Endothelial cell of umbilical vein (primary cell): ENCODE measurements at regions not wholly inside any gene's neighbourhood (a gene's known extent, or its start where the extent isn't known, plus 50 kb on each side); places are given as distances from the start of the nearest gene placed in this dataset.

Source experiments
- BruUV-seq: library from RNA; stranded (reverse); fragments of 400-500 nt; replicated peaks from 2 replicates; lab custom pipeline; 2021; lab: Mats Ljungman, UMichigan
- CTCF ChIA-PET: fragments of 300-600, 350-600 bp; sonication (Branson Sonifier 250); formaldehyde crosslinking; loops from one replicate; lab custom pipeline; 2021; ENCODE audit warnings: antibody characterized with exemption, inconsistent platforms; lab: Charles Lee
- POLR2A ChIA-PET: fragments of 300-600, 350-600 bp; sonication (Branson Sonifier 250); formaldehyde crosslinking; loops from one replicate; lab custom pipeline; 2021; ENCODE audit warnings: antibody characterized with exemption, inconsistent platforms; lab: Charles Lee
- DNase-seq: peaks from one replicate; pipeline ENCODE4 v3.0.0-alpha.2; 2011; ENCODE audit warnings: low read depth, low spot score
- FAIRE-seq: peaks from 2 replicates; lab custom pipeline; 2011; peaks lifted over from hg19 to GRCh38; lab: Jason Lieb, UNC
- H2AFZ ChIP-seq: 2 replicates; pipeline ENCODE4 v1.6.0; 2012; ENCODE audit warnings: low read depth, low read length, control low read depth, inconsistent platforms
- H3K27ac ChIP-seq: 2 replicates; pipeline ENCODE4 v1.5.1; 2011; ENCODE audit warnings: low read depth, mild to moderate bottlenecking, control low read depth, low read length, moderate library complexity; ENCODE audit not compliant: insufficient read depth
- H3K27me3 ChIP-seq, 2 experiments: 2 replicates each; pipeline versions ENCODE4 v1.6.0 to v1.6.1; 2011; ENCODE audit warnings: low read length in 2 of 2, mixed read lengths in 1 of 2; ENCODE audit not compliant: control insufficient read depth in 2 of 2, insufficient read depth in 2 of 2
- H3K36me3 ChIP-seq, 2 experiments: 2 replicates in 1 of 2; 3 replicates in 1 of 2; pipeline ENCODE4 v1.5.1; 2011; ENCODE audit warnings: low read length in 2 of 2, mild to moderate bottlenecking in 1 of 2, moderate library complexity in 1 of 2; ENCODE audit not compliant: control insufficient read depth in 2 of 2, insufficient read depth in 2 of 2; ENCODE audit errors: extremely low read depth in 1 of 2
- H3K4me1 ChIP-seq: 3 replicates; pipeline ENCODE4 v1.5.1; 2011; ENCODE audit warnings: mild to moderate bottlenecking, low read length; ENCODE audit not compliant: control insufficient read depth, insufficient read depth; ENCODE audit errors: extremely low read depth
- H3K4me2 ChIP-seq: 2 replicates; pipeline ENCODE4 v1.6.1; 2011; ENCODE audit warnings: low read length, control low read depth, mixed read lengths; ENCODE audit not compliant: insufficient read depth
- H3K4me3 ChIP-seq, 3 experiments: fragments of 200-600 bp in 1 of 3; sonication (generic), shearing (Covaris generic) in 1 of 3; replicated peaks in 1 of 3; 2 replicates each; pipeline ENCODE4 v1.5.1; 2011 to 2016; ENCODE audit warnings: control low read depth in 3 of 3, low read length in 3 of 3, mild to moderate bottlenecking in 2 of 3, inconsistent platforms in 1 of 3, low read depth in 1 of 3, moderate library complexity in 1 of 3; ENCODE audit not compliant: insufficient read depth in 1 of 3
- H3K79me2 ChIP-seq: 2 replicates; pipeline ENCODE4 v1.6.0; 2012; ENCODE audit warnings: low read length, inconsistent platforms; ENCODE audit not compliant: control insufficient read depth, insufficient read depth
- H3K9ac ChIP-seq: replicated peaks from 2 replicates; pipeline ENCODE3; 2011; ENCODE audit warnings: low read length, control low read depth; ENCODE audit not compliant: insufficient read depth; ENCODE audit errors: extremely low read depth
- H3K9me1 ChIP-seq: replicated peaks from 3 replicates; pipeline ENCODE4 v1.6.0; 2011; ENCODE audit warnings: mild to moderate bottlenecking, low read length; ENCODE audit not compliant: control insufficient read depth, insufficient read depth; ENCODE audit errors: extremely low read depth
- H3K9me3 ChIP-seq: replicated peaks from 2 replicates; pipeline ENCODE4 v1.5.1; 2012; ENCODE audit warnings: low read length, inconsistent platforms; ENCODE audit not compliant: control insufficient read depth, insufficient read depth
- H4K20me1 ChIP-seq: replicated peaks from 2 replicates; pipeline ENCODE3; 2011; ENCODE audit warnings: mild to moderate bottlenecking, low read length; ENCODE audit not compliant: control insufficient read depth, insufficient read depth; ENCODE audit errors: extremely low read depth
- EZH2 ChIP-seq: IDR thresholded peaks from 2 replicates; pipeline ENCODE4 v1.6.1; 2012; ENCODE audit warnings: borderline replicate concordance, low read depth, mild to moderate bottlenecking, moderate library complexity, low read length, inconsistent platforms; ENCODE audit not compliant: severe bottlenecking
- FOS ChIP-seq: IDR thresholded peaks from 2 replicates; pipeline ENCODE4 v1.6.1; 2011; ENCODE audit warnings: mild to moderate bottlenecking, low read length, moderate library complexity, borderline replicate concordance; ENCODE audit not compliant: insufficient read depth
- GATA2 ChIP-seq: IDR thresholded peaks from 2 replicates; pipeline ENCODE4 v1.7.0; 2011; ENCODE audit warnings: low read depth, mild to moderate bottlenecking, moderate library complexity, mixed read lengths, low read length; ENCODE audit not compliant: insufficient read length, insufficient read depth
- JUN ChIP-seq: IDR thresholded peaks from 2 replicates; pipeline ENCODE4 v1.6.1; 2011; ENCODE audit warnings: borderline replicate concordance, low read depth; ENCODE audit not compliant: insufficient read length, insufficient read depth
- MYC ChIP-seq: IDR thresholded peaks from one replicate; pipeline ENCODE4 v1.6.1; 2011; ENCODE audit warnings: mild to moderate bottlenecking, low read depth, low read length
- POLR2A ChIP-seq: IDR thresholded peaks from 2 replicates; pipeline ENCODE4 v1.6.1; 2012; ENCODE audit warnings: low read depth, mild to moderate bottlenecking, control low read depth, low read length
- POLR2AphosphoS5 ChIP-seq: IDR thresholded peaks from 2 replicates; pipeline ENCODE4 v1.6.1; 2012; ENCODE audit warnings: low read depth, mild to moderate bottlenecking, control low read depth, low read length, moderate library complexity; ENCODE audit not compliant: insufficient read depth
- dilution Hi-C: fragments of 300-500 bp; cut with MboI; formaldehyde crosslinking; loops from one replicate; pipeline ENCODE4 v1.15.0; 2019; ENCODE audit warnings: low sequenced_read_pairs; ENCODE audit not compliant: extremely low pct_ligation_motif_present
- intact Hi-C: fragments of 100-400 bp; cut with micrococcal nuclease; formaldehyde crosslinking; loops from one replicate; pipeline ENCODE4 v1.10.0; 2022
- TF ChIP-seq, protein P1 (sequence below), 2 donors: IDR thresholded peaks; 1 replicate in 1 of 2; 2 replicates in 1 of 2; pipeline ENCODE4 v1.5.1; 2011; ENCODE audit warnings: low read length in 2 of 2, mild to moderate bottlenecking in 2 of 2, moderate library complexity in 2 of 2, control low read depth in 1 of 2, inconsistent platforms in 1 of 2, low read depth in 1 of 2; ENCODE audit not compliant: insufficient read depth in 1 of 2; ENCODE audit errors: extremely low read depth in 1 of 2
- TF ChIP-seq, protein P2 (sequence below): IDR thresholded peaks from 2 replicates; pipeline ENCODE4 v1.6.1; 2011; ENCODE audit not compliant: insufficient read depth, insufficient read length

GRCh38 chr9:118156846-118157245 is 452.6 kb downstream of the TLR4 start:
- ChIA-PET POLR2A (no interaction called here), CTCF (interaction anchor here (0.8 kb wide), 1 partner anchor 432 kb away, joined by 3 read pairs; no protein-coding TSS in a partner anchor)
- intact Hi-C loops (no loop called here), dilution Hi-C loops (no loop called here)
- no peaks in the 10 kb centered on the region for H3K4me1 ChIP-seq
- BruUV-seq = no TSS peak
- H3K79me2 ChIP-seq = no peaks in the 10 kb centered on the region
- no peaks in the 10 kb centered on the region for H3K9me1 ChIP-seq
- H4K20me1 ChIP-seq = no peaks in the 10 kb centered on the region
- no peak overlapping the region for H2AFZ ChIP-seq
- TF ChIP-seq EZH2 (no peak), POLR2A (no peak), GATA2 (no peak), JUN (no peak), POLR2AphosphoS5 (no peak), FOS (no peak), MYC (no peak)
- TF ChIP-seq, protein P1, sequence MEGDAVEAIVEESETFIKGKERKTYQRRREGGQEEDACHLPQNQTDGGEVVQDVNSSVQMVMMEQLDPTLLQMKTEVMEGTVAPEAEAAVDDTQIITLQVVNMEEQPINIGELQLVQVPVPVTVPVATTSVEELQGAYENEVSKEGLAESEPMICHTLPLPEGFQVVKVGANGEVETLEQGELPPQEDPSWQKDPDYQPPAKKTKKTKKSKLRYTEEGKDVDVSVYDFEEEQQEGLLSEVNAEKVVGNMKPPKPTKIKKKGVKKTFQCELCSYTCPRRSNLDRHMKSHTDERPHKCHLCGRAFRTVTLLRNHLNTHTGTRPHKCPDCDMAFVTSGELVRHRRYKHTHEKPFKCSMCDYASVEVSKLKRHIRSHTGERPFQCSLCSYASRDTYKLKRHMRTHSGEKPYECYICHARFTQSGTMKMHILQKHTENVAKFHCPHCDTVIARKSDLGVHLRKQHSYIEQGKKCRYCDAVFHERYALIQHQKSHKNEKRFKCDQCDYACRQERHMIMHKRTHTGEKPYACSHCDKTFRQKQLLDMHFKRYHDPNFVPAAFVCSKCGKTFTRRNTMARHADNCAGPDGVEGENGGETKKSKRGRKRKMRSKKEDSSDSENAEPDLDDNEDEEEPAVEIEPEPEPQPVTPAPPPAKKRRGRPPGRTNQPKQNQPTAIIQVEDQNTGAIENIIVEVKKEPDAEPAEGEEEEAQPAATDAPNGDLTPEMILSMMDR (IDR thresholded peaks at IDR 0.05; ENCODE audit: extremely low read depth in 1 of 2, insufficient read depth in 1 of 2, low read depth in 1 of 2, low read length in 2 of 2) = no peak
- TF ChIP-seq, protein P2, sequence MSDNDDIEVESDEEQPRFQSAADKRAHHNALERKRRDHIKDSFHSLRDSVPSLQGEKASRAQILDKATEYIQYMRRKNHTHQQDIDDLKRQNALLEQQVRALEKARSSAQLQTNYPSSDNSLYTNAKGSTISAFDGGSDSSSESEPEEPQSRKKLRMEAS = no peak
- no peaks in the 10 kb centered on the region for H3K9me3 ChIP-seq
- H3K9ac ChIP-seq = no peak overlapping the region
- FAIRE-seq = no peak
- no peaks in the 10 kb centered on the region for H3K36me3 ChIP-seq
- H3K27ac ChIP-seq = no peak overlapping the region
- H3K27me3 ChIP-seq = no peaks in the 10 kb centered on the region
- H3K4me3 ChIP-seq = no peak overlapping the region
- no peak overlapping the region for H3K4me2 ChIP-seq
- no peak for DNase-seq
